ENCODE measurements at regions not wholly inside any gene's neighbourhood (a gene's known extent, or its start where the extent isn't known, plus 50 kb on each side); places are given as distances from the start of the nearest gene placed in this dataset.

DNA sequence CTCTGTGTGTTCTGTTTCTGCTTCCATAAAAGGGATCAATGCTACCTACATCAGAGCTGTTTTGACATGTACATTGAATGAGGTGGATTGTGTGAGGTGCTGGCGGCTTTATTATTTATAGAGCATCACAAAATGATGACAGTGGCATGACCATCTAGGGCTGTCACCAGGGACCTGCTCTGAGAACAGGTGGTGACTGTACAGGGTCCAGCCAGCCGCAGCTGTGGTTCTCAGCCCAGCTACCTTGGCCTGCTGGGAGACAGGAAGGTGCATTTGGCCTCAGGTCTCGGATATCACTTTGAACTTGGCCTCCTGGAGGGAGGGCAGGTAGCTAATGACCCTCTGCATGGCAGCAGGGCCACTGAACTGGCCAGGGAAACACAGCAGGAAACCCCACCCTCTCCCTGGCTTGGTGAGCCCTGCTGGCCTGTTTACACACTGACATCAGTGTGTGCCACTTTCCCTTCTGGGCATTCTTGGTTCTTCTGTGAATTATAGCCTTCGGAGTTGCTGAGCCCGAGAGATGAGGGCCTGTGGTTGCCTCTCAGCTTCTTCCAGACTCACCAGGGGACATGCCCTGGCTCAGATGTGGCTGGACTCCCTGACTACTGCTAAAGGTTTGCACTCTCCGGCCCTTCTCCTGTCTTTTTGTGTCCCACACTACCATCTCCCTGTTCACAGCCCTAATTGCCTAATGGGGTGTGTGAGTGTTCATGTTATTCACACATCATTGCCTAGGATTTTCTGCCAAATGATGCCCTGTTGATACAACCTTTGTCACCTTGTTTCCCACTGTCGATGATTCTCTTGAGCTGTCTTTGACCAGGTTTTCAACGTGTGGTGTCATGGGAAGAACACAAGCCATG is 109.2 kb upstream of the RAB12 start:
- no peak overlapping the region for H3K56ac ChIP-seq (ENCODE audit: extremely low read depth, insufficient read depth, low read length)
- intact Hi-C loops (cut with micrococcal nuclease) (no loop called here), dilution Hi-C loops (cut with HindIII; ENCODE audit: low sequenced_read_pairs, unreplicated experiment) (no loop called here), in situ Hi-C loops (cut with MboI; ENCODE audit: low sequenced_read_pairs) (no loop called here)
- H2AFZ ChIP-seq (replicated peaks; ENCODE audit: low read length, poor library complexity) = no peak overlapping the region
- ATAC-seq (ENCODE audit: low read depth) (no peak), DNase-seq (no peak)
- H2BK120ac ChIP-seq (ENCODE audit: low read depth, low read length) = no peak overlapping the region
- peaks cover 2% of the 10 kb centered on the region; the same call in 1 of the 2 replicates for H3K9me3 ChIP-seq (ENCODE audit: control insufficient read depth, insufficient read depth, low read length)
- H3K14ac ChIP-seq (replicated peaks; ENCODE audit: low read depth, low read length) = no peak overlapping the region
- H2AK5ac ChIP-seq (ENCODE audit: low read depth, low read length) = no peak overlapping the region
- H3K9ac ChIP-seq (ENCODE audit: low read depth, low read length) = no peak overlapping the region
- H3K4me2 ChIP-seq (ENCODE audit: low read depth, low read length) = no peak overlapping the region
- no peak overlapping the region for H3K18ac ChIP-seq (ENCODE audit: low read depth, low read length)
- no peaks in the 10 kb centered on the region for H3K36me3 ChIP-seq (ENCODE audit: control insufficient read depth, insufficient read depth, low read length)
- H3K4me1 ChIP-seq (ENCODE audit: control insufficient read depth, insufficient read depth, low read length) = no peaks in the 10 kb centered on the region
- H3K4me3 ChIP-seq (ENCODE audit: insufficient read depth, low read depth, low read length) = no peak overlapping the region
- no peaks in the 10 kb centered on the region for H3K9me1 ChIP-seq (ENCODE audit: insufficient read depth, low read length)
- peaks cover 41% of the 10 kb centered on the region for H3K27me3 ChIP-seq (ENCODE audit: control insufficient read depth, insufficient read depth, low read length)
- no peak overlapping the region for H4K91ac ChIP-seq (ENCODE audit: insufficient read depth, low read depth, low read length)
- H3K27ac ChIP-seq (ENCODE audit: insufficient read depth, low read length) = no peak overlapping the region
- BruUV-seq (replicated peaks) = no TSS peak
- TF ChIP-seq RAD21 (IDR thresholded peaks at IDR 0.05; ENCODE audit: low read length) (no peak), FOS (IDR thresholded peaks at IDR 0.05; ENCODE audit: low read depth, low read length) (no peak)
- TF ChIP-seq, protein P1, sequence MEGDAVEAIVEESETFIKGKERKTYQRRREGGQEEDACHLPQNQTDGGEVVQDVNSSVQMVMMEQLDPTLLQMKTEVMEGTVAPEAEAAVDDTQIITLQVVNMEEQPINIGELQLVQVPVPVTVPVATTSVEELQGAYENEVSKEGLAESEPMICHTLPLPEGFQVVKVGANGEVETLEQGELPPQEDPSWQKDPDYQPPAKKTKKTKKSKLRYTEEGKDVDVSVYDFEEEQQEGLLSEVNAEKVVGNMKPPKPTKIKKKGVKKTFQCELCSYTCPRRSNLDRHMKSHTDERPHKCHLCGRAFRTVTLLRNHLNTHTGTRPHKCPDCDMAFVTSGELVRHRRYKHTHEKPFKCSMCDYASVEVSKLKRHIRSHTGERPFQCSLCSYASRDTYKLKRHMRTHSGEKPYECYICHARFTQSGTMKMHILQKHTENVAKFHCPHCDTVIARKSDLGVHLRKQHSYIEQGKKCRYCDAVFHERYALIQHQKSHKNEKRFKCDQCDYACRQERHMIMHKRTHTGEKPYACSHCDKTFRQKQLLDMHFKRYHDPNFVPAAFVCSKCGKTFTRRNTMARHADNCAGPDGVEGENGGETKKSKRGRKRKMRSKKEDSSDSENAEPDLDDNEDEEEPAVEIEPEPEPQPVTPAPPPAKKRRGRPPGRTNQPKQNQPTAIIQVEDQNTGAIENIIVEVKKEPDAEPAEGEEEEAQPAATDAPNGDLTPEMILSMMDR (conservative IDR thresholded peaks at IDR 0.05; ENCODE audit: low read depth, low read length) = no peak
- no peak overlapping the region for H3K4ac ChIP-seq (ENCODE audit: low read depth, low read length)
- H2AK9ac ChIP-seq (replicated peaks; ENCODE audit: low read depth, low read length, poor library complexity) = no peak overlapping the region
- H3K23ac ChIP-seq (ENCODE audit: low read depth, low read length) = no peak overlapping the region
- H4K8ac ChIP-seq (ENCODE audit: low read depth in 2 of 2, low read length in 2 of 2) = no peak overlapping the region
- WGBS, 2 experiments (ENCODE audit: extremely low coverage in 2 of 2, insufficient read length in 1 of 2) = 29% methylated on average over 1 of the region's 8 CpGs; no CpG with 5 or more reads in 1 of the 2 experiments
- H2BK5ac ChIP-seq (ENCODE audit: low read depth, low read length, poor library complexity, severe bottlenecking) = no peak overlapping the region
- ChIA-PET CTCF (no interaction called here), POLR2A (ENCODE audit: unreplicated experiment) (no interaction called here)
- no peaks in the 10 kb centered on the region for H3K79me1 ChIP-seq (ENCODE audit: low read depth in 1 of 2, low read length in 2 of 2)
- H2BK15ac ChIP-seq (ENCODE audit: low read depth, low read length) = no peak overlapping the region
- no peak overlapping the region for H2BK20ac ChIP-seq (ENCODE audit: low read depth, low read length)
- no peak overlapping the region for H4K5ac ChIP-seq (ENCODE audit: low read depth, low read length)
- no peaks in the 10 kb centered on the region for H4K20me1 ChIP-seq (ENCODE audit: insufficient read depth, low read length)
